Duodenal mucosa (tissue), 2 donors: ENCODE measurements at regions not wholly inside any gene's neighbourhood (a gene's known extent, or its start where the extent isn't known, plus 50 kb on each side); places are given as distances from the start of the nearest gene placed in this dataset.

Experiments used
- H3K27ac ChIP-seq: one replicate; pipeline ENCODE4 v1.7.0; 2013; ENCODE audit warnings: low read depth, low read length
- H3K27me3 ChIP-seq, 2 donors: one replicate each; pipeline ENCODE4 v1.7.0; 2013; ENCODE audit warnings: low read length in 2 of 2, control low read depth in 1 of 2; ENCODE audit not compliant: insufficient read depth in 2 of 2, control insufficient read depth in 1 of 2
- H3K36me3 ChIP-seq, 2 donors: one replicate each; pipeline ENCODE4 v1.7.0; 2013; ENCODE audit warnings: low read length in 2 of 2, control low read depth in 1 of 2; ENCODE audit not compliant: insufficient read depth in 2 of 2, control insufficient read depth in 1 of 2
- H3K4me1 ChIP-seq, 2 donors: one replicate each; pipeline ENCODE4 v1.7.0; 2013; ENCODE audit warnings: low read length in 2 of 2, control low read depth in 1 of 2; ENCODE audit not compliant: insufficient read depth in 2 of 2, control insufficient read depth in 1 of 2
- H3K4me3 ChIP-seq, 2 donors: one replicate each; pipeline ENCODE4 v1.7.0; 2013; ENCODE audit warnings: low read length in 2 of 2, low read depth in 1 of 2
- H3K9ac ChIP-seq, 2 donors: one replicate each; pipeline ENCODE4 v1.7.0; 2013; ENCODE audit warnings: low read length in 2 of 2, low read depth in 1 of 2
- H3K9me3 ChIP-seq, 2 donors: one replicate each; pipeline ENCODE4 v1.7.0; 2013; ENCODE audit warnings: low read length in 2 of 2, control low read depth in 1 of 2; ENCODE audit not compliant: control insufficient read depth in 1 of 2

- Histone ChIP-seq H3K36me3 (no peaks in the 10 kb centered on the region), H3K4me1 (no peaks in the 10 kb centered on the region), H3K27ac (no peak overlapping the region), H3K27me3 (no peaks in the 10 kb centered on the region), H3K9ac (no peak overlapping the region), H3K4me3 (no peak overlapping the region), H3K9me3 (no peaks in the 10 kb centered on the region)
These were observed 246.9 kb downstream of the SOX4 start for GRCh38 chr6:21840428-21840827.

GRCh38 chr6:21842875-21843645, 249.5 kb downstream of the SOX4 start:
- Histone ChIP-seq H3K4me1 (peaks cover 10 to 11% of the 10 kb centered on the region in 2 donors), H3K27ac (no peak overlapping the region), H3K9me3 (no peaks in the 10 kb centered on the region), H3K27me3 (no peaks in the 10 kb centered on the region), H3K9ac (no peak overlapping the region), H3K4me3 (no peak overlapping the region), H3K36me3 (no peaks in the 10 kb centered on the region)

GRCh38 chr6:21844120-21844917, 250.8 kb downstream of the SOX4 start:
- no peaks in the 10 kb centered on the region for H3K27me3 ChIP-seq
- peaks cover 10 to 11% of the 10 kb centered on the region in 2 donors for H3K4me1 ChIP-seq
- H3K27ac ChIP-seq: no peak overlapping the region
- no peaks in the 10 kb centered on the region for H3K36me3 ChIP-seq
- no peak overlapping the region for H3K4me3 ChIP-seq
- no peaks in the 10 kb centered on the region for H3K9me3 ChIP-seq
- H3K9ac ChIP-seq: no peak overlapping the region

GRCh38 chr6:21845018-21845417, 251.5 kb downstream of the SOX4 start:
- Histone ChIP-seq H3K4me1 (peaks cover 10 to 11% of the 10 kb centered on the region in 2 donors), H3K4me3 (no peak overlapping the region), H3K27ac (no peak overlapping the region), H3K9me3 (no peaks in the 10 kb centered on the region), H3K9ac (no peak overlapping the region), H3K27me3 (no peaks in the 10 kb centered on the region), H3K36me3 (no peaks in the 10 kb centered on the region)

GRCh38 chr6:21845439-21846140, 252.0 kb downstream of the SOX4 start:
- Histone ChIP-seq H3K27me3 (no peaks in the 10 kb centered on the region), H3K9ac (no peak overlapping the region), H3K36me3 (no peaks in the 10 kb centered on the region), H3K4me1 (peaks cover 10 to 11% of the 10 kb centered on the region in 2 donors), H3K9me3 (no peaks in the 10 kb centered on the region), H3K4me3 (no peak overlapping the region), H3K27ac (no peak overlapping the region)

GRCh38 chr6:21846541-21847451, 253.2 kb downstream of the SOX4 start:
- H3K36me3 ChIP-seq: no peaks in the 10 kb centered on the region
- no peak overlapping the region for H3K9ac ChIP-seq
- H3K27ac ChIP-seq: no peak overlapping the region
- no peak overlapping the region for H3K4me3 ChIP-seq
- H3K9me3 ChIP-seq: no peaks in the 10 kb centered on the region
- peaks cover 10 to 11% of the 10 kb centered on the region in 2 donors for H3K4me1 ChIP-seq
- H3K27me3 ChIP-seq: no peaks in the 10 kb centered on the region

GRCh38 chr6:21847711-21848480, 254.3 kb downstream of the SOX4 start:
- Histone ChIP-seq H3K9me3 (no peaks in the 10 kb centered on the region), H3K4me1 (peaks cover 10 to 11% of the 10 kb centered on the region in 2 donors), H3K36me3 (no peaks in the 10 kb centered on the region), H3K4me3 (no peak overlapping the region), H3K9ac (no peak overlapping the region), H3K27me3 (no peaks in the 10 kb centered on the region), H3K27ac (no peak overlapping the region)

- H3K27me3 ChIP-seq: no peaks in the 10 kb centered on the region
These were observed 257.1 kb downstream of the SOX4 start for GRCh38 chr6:21850691-21851090.

GRCh38 chr6:21855811-21856455, 262.4 kb downstream of the SOX4 start:
- no peaks in the 10 kb centered on the region for H3K27me3 ChIP-seq
- H3K9ac ChIP-seq: no peak overlapping the region
- H3K4me1 ChIP-seq: no peaks in the 10 kb centered on the region
- no peaks in the 10 kb centered on the region for H3K36me3 ChIP-seq
- H3K27ac ChIP-seq: no peak overlapping the region
- no peak overlapping the region for H3K4me3 ChIP-seq
- H3K9me3 ChIP-seq: no peaks in the 10 kb centered on the region

More at GRCh38 chr6:21850691-21851090, 257.1 kb downstream of the SOX4 start:
- Histone ChIP-seq H3K4me1 (peaks cover 10 to 11% of the 10 kb centered on the region in 2 donors), H3K9ac (no peak overlapping the region), H3K9me3 (no peaks in the 10 kb centered on the region), H3K4me3 (no peak overlapping the region), H3K27ac (no peak overlapping the region), H3K36me3 (no peaks in the 10 kb centered on the region)
